ENCODE measurements at regions not wholly inside any gene's neighbourhood (a gene's known extent, or its start where the extent isn't known, plus 50 kb on each side); places are given as distances from the start of the nearest gene placed in this dataset.

DNA sequence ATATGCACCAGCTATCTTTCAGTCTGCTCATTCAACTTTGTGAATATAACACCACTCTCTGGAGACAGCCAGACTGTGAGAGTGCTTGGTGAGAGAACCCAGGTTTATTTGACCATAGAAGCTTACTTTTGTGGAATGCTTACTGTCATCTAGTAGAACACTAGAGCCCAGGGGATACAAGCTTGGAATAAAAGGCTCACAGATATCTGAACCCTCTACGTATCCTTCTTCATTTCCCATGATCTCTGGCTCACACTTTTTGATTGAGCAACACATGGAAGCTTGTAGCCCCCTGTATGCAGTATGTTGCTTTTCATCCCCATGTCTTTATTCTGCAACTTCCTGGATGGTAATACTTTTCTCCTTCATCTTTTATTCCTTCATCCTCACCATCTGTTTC is 835.3 kb upstream of the CITED2 start:
- no peak for TF ChIP-seq CTCF (IDR thresholded peaks at IDR 0.05 in 4 of 5, conservative IDR thresholded peaks at IDR 0.05 in 1 of 5)
- TF ChIP-seq POLR2A (IDR thresholded peaks at IDR 0.05): no peak
